Pulmonary artery endothelial cell (primary cell): ENCODE measurements at regions not wholly inside any gene's neighbourhood (a gene's known extent, or its start where the extent isn't known, plus 50 kb on each side); places are given as distances from the start of the nearest gene placed in this dataset.
"Not testable (repeated sequence)": the region's sequence is repeated elsewhere in the genome, so short reads cannot be mapped to it uniquely, and the experiment has no call there.

Source experiments
- DNase-seq: peaks from one replicate; pipeline ENCODE4 v3.0.0-alpha.2; 2011; ENCODE audit warnings: low read depth, low spot score

DNA sequence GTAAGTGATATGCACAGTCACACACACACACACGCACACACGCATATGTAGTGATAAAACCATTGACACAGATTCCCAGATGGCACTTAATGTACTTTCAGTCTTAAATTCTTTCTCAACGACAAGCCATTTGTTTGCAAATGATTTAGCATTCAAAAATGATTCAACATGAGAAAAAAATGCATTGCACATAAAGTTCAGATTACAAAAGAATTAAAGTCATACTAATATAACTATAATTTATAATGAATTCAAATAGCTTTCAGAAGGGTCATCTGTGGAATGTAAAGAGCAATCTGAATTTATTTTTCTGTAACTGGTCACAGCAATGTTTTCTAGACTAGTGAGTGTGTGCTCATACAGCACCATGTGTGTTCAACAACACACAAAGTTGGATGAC, 521.6 kb upstream of the ZNF337 start:
- no peak for DNase-seq

DNA sequence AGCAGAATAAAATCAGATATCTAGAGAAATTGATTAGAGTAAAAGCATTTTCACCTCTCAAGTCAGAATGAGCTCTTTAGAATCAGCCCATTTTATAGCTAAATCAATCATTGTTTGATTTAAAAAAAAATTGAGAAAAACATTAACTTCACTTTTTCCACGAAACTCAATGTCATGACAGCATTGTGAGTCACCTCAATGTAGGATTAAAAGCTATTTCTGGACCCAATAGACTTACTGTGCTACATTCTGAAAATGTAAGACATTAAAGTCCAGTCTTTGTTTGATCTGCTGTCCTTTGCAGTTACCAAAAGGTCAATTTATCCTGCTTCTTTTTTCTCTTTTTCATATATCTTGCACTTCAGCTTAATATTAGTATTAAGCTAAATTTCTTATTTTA, 519.4 kb upstream of the ZNF337 start:
- no peak for DNase-seq

- no peak for DNase-seq
Measured at GRCh38 chr20:26214991-26215390, 518.3 kb upstream of the ZNF337 start.

DNA sequence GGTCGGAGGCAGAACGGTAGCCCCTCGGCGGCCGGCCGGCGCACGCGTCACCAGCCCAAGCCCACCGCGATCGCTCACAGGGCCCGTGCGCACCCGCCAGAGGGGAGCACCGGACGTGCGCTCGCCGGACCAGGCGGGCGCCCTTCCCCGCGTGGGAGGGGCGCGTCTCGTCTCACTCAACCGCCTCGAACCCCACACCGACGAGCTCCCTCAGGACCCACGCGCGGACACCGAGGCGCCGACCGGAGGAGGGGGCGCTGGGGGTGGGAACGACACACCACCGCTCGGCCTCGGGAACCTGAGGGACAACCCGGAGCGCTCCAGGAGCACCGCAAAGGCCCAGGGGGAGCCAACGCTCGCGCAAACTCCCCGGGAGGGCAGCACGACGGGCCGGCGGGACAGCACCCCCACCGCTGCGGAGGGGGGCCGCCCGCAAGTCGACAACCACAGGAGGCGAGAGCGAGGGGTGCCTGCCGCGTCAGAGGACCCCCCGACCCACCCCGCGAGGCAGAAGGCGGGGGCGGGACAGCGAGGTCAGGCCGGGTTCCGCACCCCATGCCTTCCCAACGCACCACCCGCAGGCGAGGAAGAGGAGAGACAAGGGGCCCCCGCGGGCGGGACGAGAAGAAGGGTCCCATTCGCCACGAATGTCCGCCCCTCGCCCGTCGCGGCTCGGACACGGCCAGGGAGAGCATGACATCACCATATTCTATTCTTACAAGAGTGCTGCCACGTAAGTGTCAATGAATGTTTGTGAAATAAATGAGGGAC, 512.7 kb upstream of the ZNF337 start:
- no peak for DNase-seq

DNA sequence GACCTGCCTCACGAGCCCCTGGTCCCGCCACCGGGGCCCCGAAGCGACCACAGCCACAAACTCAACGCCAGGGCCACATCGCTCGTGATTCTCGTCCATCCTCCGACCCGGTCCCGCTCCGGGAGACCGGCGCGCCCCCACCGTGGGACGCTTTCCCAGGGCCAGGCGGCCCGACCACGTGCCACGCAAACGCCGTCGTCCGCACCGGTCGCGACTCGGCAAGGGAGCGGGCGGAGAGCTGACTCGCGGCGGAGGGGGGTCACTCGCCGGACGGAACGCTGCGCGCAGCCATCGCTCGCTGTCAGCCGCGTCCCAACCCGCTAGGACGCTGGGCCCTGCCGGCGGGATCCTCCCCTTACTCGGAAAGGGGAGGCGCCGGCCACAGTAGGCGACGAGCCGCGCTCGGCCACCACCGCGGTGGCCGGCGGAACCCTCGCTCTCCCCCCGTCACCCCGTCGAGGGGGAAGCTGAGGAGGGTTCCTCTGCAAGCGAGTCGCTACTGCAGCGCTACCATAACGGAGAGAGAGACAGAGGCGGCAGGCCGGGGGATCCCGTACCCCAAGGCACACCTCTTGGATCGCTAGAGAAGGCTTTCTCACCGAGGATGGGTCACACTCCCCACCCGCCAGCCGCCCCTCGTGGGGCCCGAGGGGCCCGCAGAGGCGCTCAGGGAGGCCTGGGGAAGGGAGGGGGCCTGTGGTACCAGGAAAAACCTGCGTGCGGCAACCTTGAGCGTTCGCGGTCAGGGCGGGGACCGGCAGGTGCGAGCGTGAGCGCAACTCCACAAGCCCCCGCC, 511.8 kb upstream of the ZNF337 start:
- DNase-seq = no peak

- DNase-seq = not testable (repeated sequence)
Measured at GRCh38 chr20:26207967-26208295, 511.3 kb upstream of the ZNF337 start.

DNA sequence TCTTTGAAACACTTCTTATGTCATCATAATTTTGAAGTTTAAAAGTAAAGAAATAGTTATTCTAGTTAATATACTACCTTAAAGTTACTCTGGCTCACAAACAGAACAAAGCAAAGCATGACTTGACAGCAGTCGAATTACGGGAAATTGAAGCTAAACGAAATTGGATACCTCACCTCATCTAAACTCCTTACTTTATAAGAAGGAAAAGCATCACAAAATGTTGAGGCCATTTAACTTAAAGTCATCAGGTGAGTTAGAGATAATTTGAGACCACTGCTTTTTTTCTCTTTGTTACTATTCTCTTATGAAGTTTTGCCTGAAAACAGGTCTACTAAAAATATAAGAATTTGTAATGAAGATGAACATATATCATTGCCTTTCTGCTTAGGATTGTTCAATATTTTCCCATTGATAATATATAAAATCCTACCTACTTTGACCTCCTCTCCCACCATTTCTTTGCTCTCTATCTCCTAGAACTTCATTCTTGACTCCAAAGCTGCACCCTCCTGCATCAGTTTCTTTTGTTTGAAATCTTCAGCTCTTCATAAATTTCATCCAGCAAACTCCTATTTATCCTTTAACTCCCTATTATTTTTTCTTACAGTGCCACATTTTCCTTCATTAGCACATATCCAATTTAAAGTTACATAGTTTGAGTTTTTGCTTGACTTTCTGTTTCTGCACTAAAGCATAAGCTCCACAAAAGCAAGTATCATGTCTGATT, 510.7 kb upstream of the ZNF337 start:
- DNase-seq = no peak

DNA sequence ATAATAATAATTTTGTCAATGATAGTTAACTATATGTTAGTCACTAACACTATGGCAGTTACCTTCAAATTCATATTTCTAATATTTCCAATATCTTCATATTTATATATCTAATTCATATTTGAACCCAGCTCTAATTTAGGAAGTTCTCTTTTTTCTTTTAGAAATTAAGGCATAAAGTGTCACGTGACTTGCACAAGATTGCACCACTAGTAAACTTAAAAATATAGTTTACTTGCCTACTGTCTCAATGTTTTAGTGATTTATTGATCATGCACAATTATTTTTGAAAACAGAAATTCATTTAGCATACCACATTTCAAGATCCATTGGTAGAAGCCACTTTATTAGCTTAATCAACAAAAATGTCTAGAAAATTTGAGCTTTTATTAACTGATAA, 508.7 kb upstream of the ZNF337 start:
- no peak for DNase-seq

- DNase-seq = not testable (repeated sequence)
Measured at GRCh38 chr20:26201026-26201425, 504.4 kb upstream of the ZNF337 start.

GRCh38 chr20:26187329-26187728, 490.7 kb upstream of the ZNF337 start:
- DNase-seq = not testable (repeated sequence)

GRCh38 chr20:26183720-26184119, 487.1 kb upstream of the ZNF337 start:
- DNase-seq = not testable (repeated sequence)

DNA sequence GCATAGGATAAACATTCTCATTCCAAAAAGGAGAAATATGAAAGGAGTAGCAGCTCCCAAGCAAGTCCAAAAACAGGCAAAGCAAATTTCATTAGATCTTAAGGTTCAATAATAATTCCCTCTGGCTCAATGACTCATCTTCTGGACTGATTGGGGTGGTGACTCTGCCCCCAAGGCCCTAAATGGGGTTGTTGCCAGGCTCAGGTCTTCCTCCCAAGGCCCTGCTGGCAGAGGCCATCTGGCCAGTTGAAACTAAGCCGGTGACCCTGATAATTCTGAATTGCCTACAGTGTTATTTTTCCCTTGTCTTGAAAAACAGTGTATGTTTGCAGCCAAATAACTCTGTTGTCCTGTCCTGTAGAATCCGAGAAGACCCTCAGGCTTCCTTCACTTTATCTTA, 484.7 kb upstream of the ZNF337 start:
- not testable (repeated sequence) for DNase-seq

GRCh38 chr20:26171875-26172274, 475.2 kb upstream of the ZNF337 start:
- not testable (repeated sequence) for DNase-seq

- no peak for DNase-seq
Measured at GRCh38 chr20:26169506-26169905, 472.9 kb upstream of the ZNF337 start.

- no peak for DNase-seq
Measured at GRCh38 chr20:26167499-26167898, 470.8 kb upstream of the ZNF337 start.

DNA sequence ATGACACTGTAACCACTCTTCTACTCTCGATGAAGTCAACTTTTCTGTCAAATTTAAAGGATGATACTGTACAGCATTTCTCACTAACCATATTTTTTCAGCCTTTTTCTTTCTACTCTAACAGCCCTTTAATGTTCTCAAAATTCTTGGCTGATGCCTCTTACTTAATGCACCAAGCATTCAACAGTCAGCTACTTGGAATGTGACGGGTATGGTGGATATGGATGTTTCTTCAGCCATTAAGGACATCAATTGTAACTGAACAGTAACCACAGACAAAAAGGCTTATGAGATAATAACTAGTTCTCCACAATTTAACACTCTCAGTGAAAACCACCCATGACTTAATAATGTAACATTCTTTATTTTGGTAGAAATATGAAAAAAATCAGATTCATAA, 467.2 kb upstream of the ZNF337 start:
- no peak for DNase-seq

DNA sequence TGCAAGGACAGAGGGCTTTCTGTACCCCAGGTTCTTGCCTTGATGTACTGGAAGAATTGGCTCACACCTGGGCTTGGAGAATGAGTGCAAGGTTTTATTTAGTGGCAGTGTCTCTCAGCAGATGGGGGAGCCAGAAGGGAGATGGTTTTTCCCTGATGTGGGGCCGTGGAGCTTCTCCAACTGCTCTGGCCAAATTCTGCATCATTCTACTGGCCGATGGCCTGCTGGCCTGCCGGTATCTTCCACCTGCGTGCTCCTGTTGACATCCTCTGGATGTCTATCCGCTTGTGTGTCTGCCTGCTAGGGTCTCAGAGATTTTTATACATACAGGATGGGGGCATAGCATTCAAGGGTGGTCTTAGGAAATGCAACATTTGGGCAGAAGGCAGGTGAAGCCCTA, 466.5 kb upstream of the ZNF337 start:
- DNase-seq = not testable (repeated sequence)

DNA sequence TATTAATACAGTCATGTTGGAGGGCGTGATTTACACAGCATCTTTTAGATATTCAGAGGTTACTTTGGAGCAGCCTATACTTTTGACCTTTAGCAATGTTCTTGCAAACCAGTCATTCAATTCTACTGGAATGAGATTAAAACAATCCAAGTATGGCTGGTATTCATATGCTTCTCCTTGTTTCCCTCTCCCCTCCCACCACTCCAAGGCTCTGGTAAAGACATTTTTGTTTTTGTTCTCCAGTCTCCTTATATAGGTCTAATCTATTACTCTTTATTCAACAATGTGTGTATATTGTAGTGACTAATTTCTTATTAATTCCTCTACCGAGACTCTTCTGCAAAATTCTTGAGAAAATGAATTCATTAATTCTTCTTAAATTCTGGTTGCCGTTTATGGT, 465.1 kb upstream of the ZNF337 start:
- DNase-seq = not testable (repeated sequence)

DNA sequence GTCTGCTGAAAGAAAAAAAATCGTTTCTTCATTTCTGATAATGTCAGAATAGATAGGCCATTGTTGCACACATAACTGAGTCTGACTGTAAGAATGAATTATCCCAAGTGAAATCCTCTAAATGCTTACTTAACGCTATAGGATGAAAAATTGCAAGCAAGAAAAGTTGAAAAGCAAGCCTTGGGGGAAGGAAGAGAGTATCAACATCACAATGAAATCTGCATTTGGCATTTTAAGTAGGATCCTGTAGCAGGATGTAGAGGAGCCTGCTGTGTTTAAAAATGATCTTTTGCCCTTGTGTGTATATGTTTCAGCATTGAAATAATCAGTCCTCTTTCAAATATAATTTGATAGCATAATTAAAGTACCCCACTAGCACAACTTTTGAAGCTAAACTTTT, 464.3 kb upstream of the ZNF337 start:
- not testable (repeated sequence) for DNase-seq

- no peak for DNase-seq
Measured at GRCh38 chr20:26154224-26154623, 457.6 kb upstream of the ZNF337 start.

- DNase-seq = no peak
Measured at GRCh38 chr20:26135325-26136110, 438.9 kb upstream of the ZNF337 start.
